HL-60 (cell line): ENCODE measurements at regions not wholly inside any gene's neighbourhood (a gene's known extent, or its start where the extent isn't known, plus 50 kb on each side); places are given as distances from the start of the nearest gene placed in this dataset.

ENCODE experiments used
- DNase-seq, 2 experiments: peaks; one replicate each; pipeline ENCODE4 v3.0.0-alpha.2; 2010 to 2020; ENCODE audit warnings: low read depth in 1 of 2, low spot score in 1 of 2
- H3K27ac ChIP-seq: fragments of 250-450 bp; sonication (Bioruptor Pico); replicated peaks from 2 replicates; pipeline ENCODE4 v1.5.1; 2020; ENCODE audit warnings: mild to moderate bottlenecking, moderate library complexity
- H3K27me3 ChIP-seq: fragments of 250-450 bp; sonication (Bioruptor Pico); 2 replicates; pipeline ENCODE4 v1.5.1; 2021; ENCODE audit warnings: mild to moderate bottlenecking, moderate library complexity; ENCODE audit not compliant: insufficient read depth, poor library complexity, severe bottlenecking
- H3K4me3 ChIP-seq: replicated peaks from 2 replicates; pipeline ENCODE4 v1.5.1; 2011; ENCODE audit warnings: mild to moderate bottlenecking, control low read depth, low read length; ENCODE audit not compliant: insufficient read depth
- GABPA ChIP-seq: IDR thresholded peaks from 2 replicates; pipeline ENCODE4 v1.6.1; 2012; ENCODE audit warnings: low read depth
- POLR2AphosphoS5 ChIP-seq: IDR thresholded peaks from 2 replicates; pipeline ENCODE4 v1.6.1; 2012; ENCODE audit warnings: low read depth
- SPI1 ChIP-seq: IDR thresholded peaks from 2 replicates; pipeline ENCODE4 v1.6.1; 2012; ENCODE audit warnings: low read depth, mild to moderate bottlenecking, borderline replicate concordance
- TF ChIP-seq, protein P1 (sequence below): IDR thresholded peaks from one replicate; pipeline ENCODE4 v1.5.1; 2011; ENCODE audit warnings: low read length, control low read depth, inconsistent platforms; ENCODE audit not compliant: insufficient read depth
- TF ChIP-seq, protein P2 (sequence below): IDR thresholded peaks from 2 replicates; pipeline ENCODE4 v1.6.1; 2012; ENCODE audit warnings: low read depth; ENCODE audit not compliant: insufficient replicate concordance

DNA sequence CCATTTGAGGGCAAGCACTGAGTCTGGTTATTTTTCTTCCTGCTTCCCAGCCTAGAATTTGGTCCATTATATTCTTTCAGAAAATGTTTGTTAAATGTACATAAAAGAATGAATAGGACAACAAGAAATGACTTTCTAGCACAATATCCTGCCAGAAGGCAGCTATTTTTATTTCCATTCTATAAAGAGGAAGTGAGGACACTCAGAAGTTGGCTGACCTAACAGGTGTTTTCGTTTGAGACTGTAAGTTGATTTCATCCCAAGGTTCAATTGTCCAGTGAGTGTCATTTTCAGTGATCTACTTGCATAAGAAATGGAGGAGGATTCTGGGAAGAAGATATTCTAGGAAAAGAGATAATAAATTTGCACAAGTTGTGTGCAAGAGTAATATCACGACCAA, 191.9 kb upstream of the POU1F1 start:
- Histone ChIP-seq H3K27me3 (no peaks in the 10 kb centered on the region), H3K4me3 (no peak overlapping the region), H3K27ac (no peak overlapping the region)
- peak; percentile 59; the same call in 1 of the 2 replicates for TF ChIP-seq SPI1
- TF ChIP-seq GABPA: no peak
- no peak for DNase-seq

DNA sequence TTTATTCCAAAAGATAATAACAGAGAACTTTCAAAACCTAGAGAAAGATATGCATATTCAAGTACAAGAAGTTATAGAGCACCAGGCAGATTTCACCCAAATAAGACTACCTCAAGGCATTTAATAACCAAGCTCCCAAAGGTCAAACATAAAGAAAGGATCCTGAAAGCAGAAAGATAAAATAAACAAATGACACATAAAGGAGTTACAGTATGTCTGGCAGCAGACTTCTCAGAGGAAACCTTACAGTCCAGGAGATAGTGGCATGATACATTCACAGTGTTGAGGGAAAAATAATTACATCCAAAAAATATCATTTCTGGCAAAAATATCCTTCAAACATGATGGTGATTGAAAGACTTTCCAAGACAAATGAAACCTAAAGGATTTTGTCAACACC, 185.8 kb upstream of the POU1F1 start:
- Histone ChIP-seq H3K4me3 (no peak overlapping the region), H3K27me3 (no peaks in the 10 kb centered on the region), H3K27ac (no peak overlapping the region)
- no peak for TF ChIP-seq SPI1
- no peak for TF ChIP-seq GABPA
- TF ChIP-seq, protein P1, sequence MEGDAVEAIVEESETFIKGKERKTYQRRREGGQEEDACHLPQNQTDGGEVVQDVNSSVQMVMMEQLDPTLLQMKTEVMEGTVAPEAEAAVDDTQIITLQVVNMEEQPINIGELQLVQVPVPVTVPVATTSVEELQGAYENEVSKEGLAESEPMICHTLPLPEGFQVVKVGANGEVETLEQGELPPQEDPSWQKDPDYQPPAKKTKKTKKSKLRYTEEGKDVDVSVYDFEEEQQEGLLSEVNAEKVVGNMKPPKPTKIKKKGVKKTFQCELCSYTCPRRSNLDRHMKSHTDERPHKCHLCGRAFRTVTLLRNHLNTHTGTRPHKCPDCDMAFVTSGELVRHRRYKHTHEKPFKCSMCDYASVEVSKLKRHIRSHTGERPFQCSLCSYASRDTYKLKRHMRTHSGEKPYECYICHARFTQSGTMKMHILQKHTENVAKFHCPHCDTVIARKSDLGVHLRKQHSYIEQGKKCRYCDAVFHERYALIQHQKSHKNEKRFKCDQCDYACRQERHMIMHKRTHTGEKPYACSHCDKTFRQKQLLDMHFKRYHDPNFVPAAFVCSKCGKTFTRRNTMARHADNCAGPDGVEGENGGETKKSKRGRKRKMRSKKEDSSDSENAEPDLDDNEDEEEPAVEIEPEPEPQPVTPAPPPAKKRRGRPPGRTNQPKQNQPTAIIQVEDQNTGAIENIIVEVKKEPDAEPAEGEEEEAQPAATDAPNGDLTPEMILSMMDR: no peak
- TF ChIP-seq, protein P2, sequence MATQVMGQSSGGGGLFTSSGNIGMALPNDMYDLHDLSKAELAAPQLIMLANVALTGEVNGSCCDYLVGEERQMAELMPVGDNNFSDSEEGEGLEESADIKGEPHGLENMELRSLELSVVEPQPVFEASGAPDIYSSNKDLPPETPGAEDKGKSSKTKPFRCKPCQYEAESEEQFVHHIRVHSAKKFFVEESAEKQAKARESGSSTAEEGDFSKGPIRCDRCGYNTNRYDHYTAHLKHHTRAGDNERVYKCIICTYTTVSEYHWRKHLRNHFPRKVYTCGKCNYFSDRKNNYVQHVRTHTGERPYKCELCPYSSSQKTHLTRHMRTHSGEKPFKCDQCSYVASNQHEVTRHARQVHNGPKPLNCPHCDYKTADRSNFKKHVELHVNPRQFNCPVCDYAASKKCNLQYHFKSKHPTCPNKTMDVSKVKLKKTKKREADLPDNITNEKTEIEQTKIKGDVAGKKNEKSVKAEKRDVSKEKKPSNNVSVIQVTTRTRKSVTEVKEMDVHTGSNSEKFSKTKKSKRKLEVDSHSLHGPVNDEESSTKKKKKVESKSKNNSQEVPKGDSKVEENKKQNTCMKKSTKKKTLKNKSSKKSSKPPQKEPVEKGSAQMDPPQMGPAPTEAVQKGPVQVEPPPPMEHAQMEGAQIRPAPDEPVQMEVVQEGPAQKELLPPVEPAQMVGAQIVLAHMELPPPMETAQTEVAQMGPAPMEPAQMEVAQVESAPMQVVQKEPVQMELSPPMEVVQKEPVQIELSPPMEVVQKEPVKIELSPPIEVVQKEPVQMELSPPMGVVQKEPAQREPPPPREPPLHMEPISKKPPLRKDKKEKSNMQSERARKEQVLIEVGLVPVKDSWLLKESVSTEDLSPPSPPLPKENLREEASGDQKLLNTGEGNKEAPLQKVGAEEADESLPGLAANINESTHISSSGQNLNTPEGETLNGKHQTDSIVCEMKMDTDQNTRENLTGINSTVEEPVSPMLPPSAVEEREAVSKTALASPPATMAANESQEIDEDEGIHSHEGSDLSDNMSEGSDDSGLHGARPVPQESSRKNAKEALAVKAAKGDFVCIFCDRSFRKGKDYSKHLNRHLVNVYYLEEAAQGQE: no peak
- no peak for TF ChIP-seq POLR2AphosphoS5
- DNase-seq: no peak

DNA sequence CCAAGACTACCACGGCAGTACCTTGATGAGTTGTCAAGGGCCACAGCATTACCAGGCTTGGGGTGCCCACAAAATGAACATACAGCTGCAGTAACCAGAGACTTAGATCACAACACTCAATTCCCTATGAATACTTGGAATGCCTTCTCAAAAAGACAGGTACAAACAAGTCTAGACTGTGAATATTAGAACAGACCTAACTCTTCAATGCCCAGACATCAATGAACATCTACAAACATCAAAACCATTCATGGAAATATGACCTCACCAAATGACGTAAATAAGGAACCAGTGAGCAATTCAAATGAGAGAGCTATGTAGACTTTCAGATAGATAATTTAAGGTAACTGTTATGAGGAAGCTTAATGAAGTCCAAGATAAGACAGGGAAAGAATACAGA, 185.1 kb upstream of the POU1F1 start:
- no peak overlapping the region for H3K27ac ChIP-seq
- DNase-seq: no peak
- H3K4me3 ChIP-seq: no peak overlapping the region
- no peaks in the 10 kb centered on the region for H3K27me3 ChIP-seq
- TF ChIP-seq POLR2AphosphoS5 (no peak), SPI1 (no peak), GABPA (no peak)
- TF ChIP-seq, protein P2: no peak
- TF ChIP-seq, protein P1: no peak

DNA sequence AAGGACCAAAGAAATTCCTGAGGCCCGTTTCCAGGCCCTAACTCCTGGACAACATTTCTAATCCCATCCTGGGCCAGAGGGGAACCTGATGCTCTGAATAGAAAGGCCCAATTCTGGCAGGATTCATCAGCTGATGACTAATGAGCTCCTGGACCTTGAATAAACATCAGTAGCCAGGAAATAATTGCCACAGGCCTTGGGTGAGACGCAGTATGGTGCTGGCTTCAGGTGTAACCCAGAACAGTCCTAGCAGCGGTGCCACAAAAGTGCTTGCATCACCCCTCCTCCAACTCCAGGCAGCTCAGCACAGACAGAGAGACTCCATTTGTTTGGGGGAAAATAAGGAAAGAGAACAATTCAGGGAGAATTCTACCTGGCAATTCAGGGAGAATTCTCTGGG, 184.7 kb upstream of the POU1F1 start:
- Histone ChIP-seq H3K4me3 (no peak overlapping the region), H3K27ac (no peak overlapping the region), H3K27me3 (no peaks in the 10 kb centered on the region)
- DNase-seq: no peak
- TF ChIP-seq POLR2AphosphoS5: no peak
- TF ChIP-seq, protein P1: no peak
- TF ChIP-seq, protein P2: no peak
- TF ChIP-seq GABPA: no peak
- TF ChIP-seq SPI1: no peak
